Hepatocyte (in vitro differentiated cells): ENCODE measurements at regions not wholly inside any gene's neighbourhood (a gene's known extent, or its start where the extent isn't known, plus 50 kb on each side); places are given as distances from the start of the nearest gene placed in this dataset.

Experiments used
- DNase-seq: peaks from one replicate; pipeline ENCODE4 v3.0.0-alpha.2; 2016; ENCODE audit warnings: low spot score
- H2AFZ ChIP-seq: fragments of 200-600 bp; sonication (generic); 2 replicates; pipeline ENCODE4 v1.6.0; 2016; ENCODE audit warnings: antibody characterized with exemption, mild to moderate bottlenecking
- H3K27ac ChIP-seq: fragments of 200-600 bp; sonication (generic); 2 replicates; pipeline ENCODE4 v1.5.1; 2016; ENCODE audit warnings: mild to moderate bottlenecking
- H3K27me3 ChIP-seq: fragments of 200-600 bp; sonication (generic); 2 replicates; pipeline ENCODE4 v1.6.1; 2016
- H3K36me3 ChIP-seq: fragments of 200-600 bp; sonication (generic); replicated peaks from 2 replicates; pipeline ENCODE4 v1.5.1; 2016; ENCODE audit warnings: low read depth; ENCODE audit not compliant: insufficient read depth
- H3K4me1 ChIP-seq: fragments of 200-600 bp; sonication (generic); 2 replicates; pipeline ENCODE4 v1.5.1; 2016; ENCODE audit warnings: mild to moderate bottlenecking, moderate library complexity; ENCODE audit not compliant: insufficient read depth
- H3K4me2 ChIP-seq: fragments of 200-600 bp; sonication (generic); 2 replicates; pipeline ENCODE4 v1.6.0; 2016
- H3K4me3 ChIP-seq: fragments of 200-600 bp; sonication (generic); 2 replicates; pipeline ENCODE4 v1.5.1; 2016; ENCODE audit warnings: mild to moderate bottlenecking
- H3K79me2 ChIP-seq: fragments of 200-600 bp; sonication (generic); 2 replicates; pipeline ENCODE4 v1.6.0; 2017; ENCODE audit warnings: mild to moderate bottlenecking
- H3K9me2 ChIP-seq: fragments of 200-600 bp; sonication (generic); replicated peaks from 2 replicates; pipeline ENCODE4 v1.6.0; 2017; ENCODE audit warnings: mild to moderate bottlenecking; ENCODE audit not compliant: insufficient read depth
- H3K9me3 ChIP-seq: fragments of 200-600 bp; sonication (generic); 2 replicates; pipeline ENCODE4 v1.5.1; 2016; ENCODE audit warnings: low read depth, mild to moderate bottlenecking
- H4K20me1 ChIP-seq: fragments of 200-600 bp; sonication (generic); 2 replicates; pipeline ENCODE4 v1.6.0; 2016; ENCODE audit warnings: mild to moderate bottlenecking; ENCODE audit not compliant: insufficient read depth, poor library complexity, severe bottlenecking
- CTCF ChIP-seq: fragments of 200-600 bp; sonication (generic); IDR thresholded peaks from 2 replicates; pipeline ENCODE4 v1.5.1; 2016; ENCODE audit warnings: antibody characterized with exemption, mild to moderate bottlenecking; ENCODE audit not compliant: poor library complexity
- EZH2 ChIP-seq: fragments of 200-600 bp; sonication (generic); IDR thresholded peaks from 2 replicates; pipeline ENCODE4 v1.6.1; 2016; ENCODE audit warnings: antibody characterized with exemption, mild to moderate bottlenecking, borderline replicate concordance
- EZH2phosphoT487 ChIP-seq: fragments of 200-600 bp; sonication (generic); IDR thresholded peaks from one replicate; pipeline ENCODE4 v1.6.1; 2018; ENCODE audit warnings: antibody characterized with exemption, mild to moderate bottlenecking, low read depth, moderate library complexity; ENCODE audit not compliant: unreplicated experiment, severe bottlenecking
- WGBS: methylation state at CpG from one replicate; pipeline ENCODE4 v1.1.6; 2016; ENCODE audit warnings: low lambda C conversion rate; ENCODE audit errors: missing lambda C conversion rate; 5-methylcytosine and 5-hydroxymethylcytosine counted together

GRCh38 chr6:168885196-168885595, 368.4 kb downstream of the THBS2 start:
- Histone ChIP-seq H2AFZ (no peak overlapping the region), H3K9me3 (no peaks in the 10 kb centered on the region), H3K36me3 (no peaks in the 10 kb centered on the region), H4K20me1 (no peaks in the 10 kb centered on the region), H3K4me2 (no peak overlapping the region), H3K27ac (no peak overlapping the region), H3K4me3 (no peak overlapping the region), H3K4me1 (peaks cover 6% of the 10 kb centered on the region), H3K27me3 (peaks cover 4% of the 10 kb centered on the region), H3K9me2 (no peaks in the 10 kb centered on the region), H3K79me2 (no peaks in the 10 kb centered on the region)
- 95% methylated on average over 9 of the region's 9 CpGs for WGBS
- no peak for TF ChIP-seq CTCF
- no peak for TF ChIP-seq EZH2
- no peak for TF ChIP-seq EZH2phosphoT487
- no peak for DNase-seq

- Histone ChIP-seq H3K36me3 (no peaks in the 10 kb centered on the region), H3K27me3 (peaks cover 4% of the 10 kb centered on the region), H3K79me2 (no peaks in the 10 kb centered on the region), H4K20me1 (no peaks in the 10 kb centered on the region), H3K4me2 (peak overlapping the region; percentile 69), H3K27ac (no peak overlapping the region), H3K4me1 (peaks cover 6% of the 10 kb centered on the region), H3K9me3 (no peaks in the 10 kb centered on the region), H3K9me2 (no peaks in the 10 kb centered on the region), H3K4me3 (no peak overlapping the region), H2AFZ (no peak overlapping the region)
- peak; percentile 80 for DNase-seq
- 19% methylated on average over 37 of the region's 37 CpGs for WGBS
- TF ChIP-seq EZH2phosphoT487: no peak
- peak; percentile 97 for TF ChIP-seq CTCF
- TF ChIP-seq EZH2: no peak
Observed at GRCh38 chr6:168884646-168885086, 369.0 kb downstream of the THBS2 start.

- H3K4me1 ChIP-seq: peaks cover 6% of the 10 kb centered on the region
- TF ChIP-seq EZH2 (no peak), EZH2phosphoT487 (no peak)
- H3K4me3 ChIP-seq: no peak overlapping the region
- no peaks in the 10 kb centered on the region for H4K20me1 ChIP-seq
- H3K4me2 ChIP-seq: peak overlapping the region; percentile 69
- H3K9me2 ChIP-seq: no peaks in the 10 kb centered on the region
- no peaks in the 10 kb centered on the region for H3K79me2 ChIP-seq
- 84% methylated on average over 21 of the region's 21 CpGs for WGBS
- no peak overlapping the region for H2AFZ ChIP-seq
- H3K27ac ChIP-seq: no peak overlapping the region
- no peaks in the 10 kb centered on the region for H3K9me3 ChIP-seq
- no peaks in the 10 kb centered on the region for H3K36me3 ChIP-seq
- DNase-seq: no peak
- peaks cover 4% of the 10 kb centered on the region for H3K27me3 ChIP-seq
Observed at GRCh38 chr6:168884050-168884645, 369.5 kb downstream of the THBS2 start.

- Histone ChIP-seq H3K9me3 (no peaks in the 10 kb centered on the region), H4K20me1 (no peaks in the 10 kb centered on the region), H3K36me3 (no peaks in the 10 kb centered on the region), H3K27ac (no peak overlapping the region), H3K4me3 (no peak overlapping the region), H3K4me1 (peaks cover 6% of the 10 kb centered on the region), H3K27me3 (peaks cover 4% of the 10 kb centered on the region), H3K4me2 (no peak overlapping the region), H3K79me2 (no peaks in the 10 kb centered on the region), H2AFZ (no peak overlapping the region), H3K9me2 (no peaks in the 10 kb centered on the region)
- no peak for DNase-seq
- WGBS: 92% methylated on average over 13 of the region's 13 CpGs
- no peak for TF ChIP-seq CTCF
Observed at GRCh38 chr6:168883410-168884049, 370.1 kb downstream of the THBS2 start.
